WTC11 (cell line): ENCODE measurements at regions not wholly inside any gene's neighbourhood (a gene's known extent, or its start where the extent isn't known, plus 50 kb on each side); places are given as distances from the start of the nearest gene placed in this dataset.
A peak's percentile ranks its signal among the peaks of the same experiment; 100 is the strongest.

Experiments
- ATAC-seq: fragments of 200-7000 bp; cut with Tn5 transposase; 2 replicates; pipeline ENCODE4 v1.10.0; 2021; ENCODE audit warnings: mild to moderate bottlenecking, moderate library complexity
- CTCF ChIA-PET: fragments of 300-600 bp; sonication (Branson Sonifier 250); formaldehyde crosslinking; loops from one replicate; lab custom pipeline; 2021; ENCODE audit warnings: antibody characterized with exemption; lab: Charles Lee
- POLR2A ChIA-PET: fragments of 350-600 bp; sonication (Branson Sonifier 250); formaldehyde crosslinking; loops from one replicate; lab custom pipeline; 2021; ENCODE audit warnings: antibody characterized with exemption; lab: Charles Lee
- DNase-seq: peaks from one replicate; pipeline ENCODE4 v3.0.0; 2021; ENCODE audit warnings: low spot score
- H3K27ac Mint-ChIP-seq: 2 replicates; pipeline ENCODE4 v1.8.0; 2021; ENCODE audit warnings: mixed read lengths
- H3K27me3 Mint-ChIP-seq: 2 replicates; pipeline ENCODE4 v1.8.0; 2021; ENCODE audit warnings: low read depth, mild to moderate bottlenecking, moderate library complexity, mixed read lengths
- H3K36me3 Mint-ChIP-seq: 2 replicates; pipeline ENCODE4 v1.8.0; 2021; ENCODE audit warnings: mixed read lengths
- H3K4me1 Mint-ChIP-seq: 2 replicates; pipeline ENCODE4 v1.8.0; 2022; ENCODE audit warnings: mixed read lengths
- H3K4me3 Mint-ChIP-seq: 2 replicates; pipeline ENCODE4 v1.8.0; 2021; ENCODE audit warnings: mild to moderate bottlenecking, moderate library complexity, mixed read lengths
- H3K9me3 Mint-ChIP-seq: 2 replicates; pipeline ENCODE4 v1.8.0; 2021; ENCODE audit warnings: mixed read lengths
- AFF4 ChIP-seq: sonication (generic); formaldehyde crosslinking; IDR thresholded peaks from 2 replicates; pipeline ENCODE4 v1.8.1; 2023; ENCODE audit warnings: mild to moderate bottlenecking, missing genetic modification reagents, borderline replicate concordance
- ATF3 ChIP-seq: sonication (generic); formaldehyde crosslinking; conservative IDR thresholded peaks from 2 replicates; pipeline ENCODE4 v1.8.1; 2022; ENCODE audit warnings: mild to moderate bottlenecking, missing genetic modification reagents
- ATF6 ChIP-seq: sonication (generic); formaldehyde crosslinking; IDR thresholded peaks from 2 replicates; pipeline ENCODE4 v1.8.1; 2023; ENCODE audit warnings: mild to moderate bottlenecking, missing genetic modification reagents
- CREM ChIP-seq: sonication (generic); formaldehyde crosslinking; IDR thresholded peaks from 2 replicates; pipeline ENCODE4 v1.8.1; 2022; ENCODE audit warnings: mild to moderate bottlenecking, missing genetic modification reagents, moderate library complexity
- E2F1 ChIP-seq: sonication (generic); formaldehyde crosslinking; IDR thresholded peaks from 2 replicates; pipeline ENCODE4 v1.8.0; 2022; ENCODE audit warnings: mild to moderate bottlenecking, missing genetic modification reagents
- ELF4 ChIP-seq: sonication (generic); formaldehyde crosslinking; IDR thresholded peaks from 2 replicates; pipeline ENCODE4 v1.8.1; 2022; ENCODE audit warnings: low read depth, mild to moderate bottlenecking, moderate library complexity, missing genetic modification reagents
- EMX1 ChIP-seq: fragments of 250-450 bp; sonication (Bioruptor Pico); IDR thresholded peaks from 2 replicates; pipeline ENCODE4 v1.8.0; 2021; ENCODE audit warnings: mild to moderate bottlenecking
- ESRRA ChIP-seq: sonication (generic); formaldehyde crosslinking; IDR thresholded peaks from 2 replicates; pipeline ENCODE4 v1.8.1; 2022; ENCODE audit warnings: mild to moderate bottlenecking, missing genetic modification reagents, borderline replicate concordance
- HMGXB4 ChIP-seq: sonication (generic); formaldehyde crosslinking; IDR thresholded peaks from 2 replicates; pipeline ENCODE4 v1.8.1; 2023; ENCODE audit warnings: mild to moderate bottlenecking, moderate library complexity, missing genetic modification reagents
- MXD4 ChIP-seq: fragments of 250-450 bp; sonication (Bioruptor Pico); IDR thresholded peaks from 2 replicates; pipeline ENCODE4 v1.8.0; 2021; ENCODE audit warnings: mild to moderate bottlenecking, moderate library complexity, borderline replicate concordance
- OVOL2 ChIP-seq: fragments of 250-450 bp; sonication (Bioruptor Pico); IDR thresholded peaks from 2 replicates; pipeline ENCODE4 v1.9.0; 2021; ENCODE audit warnings: mild to moderate bottlenecking, borderline replicate concordance
- PRDM15 ChIP-seq: sonication (generic); formaldehyde crosslinking; IDR thresholded peaks from 2 replicates; pipeline ENCODE4 v1.8.0; 2022; ENCODE audit warnings: missing genetic modification reagents
- PRRX2 ChIP-seq: fragments of 250-450 bp; sonication (Bioruptor Pico); IDR thresholded peaks from 2 replicates; pipeline ENCODE4 v1.8.0; 2021; ENCODE audit warnings: mild to moderate bottlenecking
- SOX15 ChIP-seq: fragments of 250-450 bp; sonication (Bioruptor Pico); IDR thresholded peaks from 2 replicates; pipeline ENCODE4 v1.9.0; 2021; ENCODE audit warnings: mild to moderate bottlenecking
- ZNF425 ChIP-seq: fragments of 250-450 bp; sonication (Bioruptor Pico); conservative IDR thresholded peaks from 2 replicates; pipeline ENCODE4 v1.9.0; 2021; ENCODE audit warnings: mild to moderate bottlenecking
- ZNF512 ChIP-seq: sonication (generic); formaldehyde crosslinking; IDR thresholded peaks from 2 replicates; pipeline ENCODE4 v1.8.1; 2022; ENCODE audit warnings: missing genetic modification reagents, borderline replicate concordance

- ChIA-PET CTCF (interaction anchor here (1.4 to 2.4 kb wide), 4 partner anchors 12 to 71 kb away, joined by 3 to 15 read pairs (median 10); no protein-coding TSS in a partner anchor), POLR2A (no interaction called here)
- peaks cover 20% of the 10 kb centered on the region for H3K4me1 Mint-ChIP-seq
- DNase-seq (peak; percentile 1), ATAC-seq (no peak)
- peaks cover 8% of the 10 kb centered on the region for H3K9me3 Mint-ChIP-seq
- TF ChIP-seq PRRX2 = no peak
- H3K36me3 Mint-ChIP-seq = no peaks in the 10 kb centered on the region
- H3K27me3 Mint-ChIP-seq = peaks cover 8% of the 10 kb centered on the region
- no peak overlapping the region for H3K4me3 Mint-ChIP-seq
- no peak overlapping the region for H3K27ac Mint-ChIP-seq
Measured at GRCh38 chr5:176732306-176732705, 78.1 kb upstream of the UNC5A start.

- no peak for ATAC-seq
- Mint-ChIP-seq H3K27ac (no peak overlapping the region; the same call in 1 of the 2 replicates), H3K4me1 (peaks cover 21% of the 10 kb centered on the region), H3K36me3 (no peaks in the 10 kb centered on the region), H3K9me3 (peaks cover 8% of the 10 kb centered on the region), H3K27me3 (peaks cover 9% of the 10 kb centered on the region), H3K4me3 (no peak overlapping the region)
- CTCF ChIA-PET = interaction anchor here (1.1 to 2.4 kb wide), 5 partner anchors 11 to 381 kb away, joined by 3 to 15 read pairs (median 7); no protein-coding TSS in a partner anchor
- POLR2A ChIA-PET = interaction anchor here (1.1 kb wide), 1 partner anchor 180 kb away, joined by 6 read pairs; no protein-coding TSS in a partner anchor
- peak; percentile 11 for DNase-seq
- no peak for TF ChIP-seq CREM (CRISPR knock-in tag)
- no peak for TF ChIP-seq ZNF425 (CRISPR knock-in tag)
- no peak for TF ChIP-seq OVOL2
- no peak for TF ChIP-seq ZNF512
- TF ChIP-seq HMGXB4 = no peak
- TF ChIP-seq ELF4 (CRISPR knock-in tag) = no peak
- no peak for TF ChIP-seq ESRRA
- no peak for TF ChIP-seq SOX15
- no peak for TF ChIP-seq AFF4 (CRISPR knock-in tag)
- TF ChIP-seq PRDM15 (CRISPR knock-in tag) = no peak
- no peak for TF ChIP-seq EMX1
- TF ChIP-seq ATF6 (CRISPR knock-in tag) = no peak
- no peak for TF ChIP-seq E2F1 (CRISPR knock-in tag)
- TF ChIP-seq ATF3 (CRISPR knock-in tag) = no peak
- TF ChIP-seq MXD4 = no peak
- TF ChIP-seq PRRX2 = no peak
Measured at GRCh38 chr5:176732736-176733405, 77.5 kb upstream of the UNC5A start.
